Panc1 (cell line): ENCODE measurements at regions not wholly inside any gene's neighbourhood (a gene's known extent, or its start where the extent isn't known, plus 50 kb on each side); places are given as distances from the start of the nearest gene placed in this dataset.
"Not testable (repeated sequence)": the region's sequence is repeated elsewhere in the genome, so short reads cannot be mapped to it uniquely, and the experiment has no call there.

Source experiments
- ATAC-seq: fragments of 200-7000 bp; cut with Tn5 transposase; 2 replicates; pipeline ENCODE4 v1.9.1; 2020; ENCODE audit warnings: mild to moderate bottlenecking, moderate library complexity
- BruUV-seq: library from RNA; stranded (reverse); fragments of 400-500 nt; replicated peaks from 2 replicates; lab custom pipeline; 2021; lab: Mats Ljungman, UMichigan
- CTCF ChIA-PET: fragments of 300-600 bp; sonication (Branson Sonifier 250); formaldehyde crosslinking; loops from one replicate; lab custom pipeline; 2022; ENCODE audit warnings: antibody characterized with exemption; lab: Charles Lee
- POLR2A ChIA-PET: fragments of 300-600 bp; sonication (Branson Sonifier 250); formaldehyde crosslinking; loops from one replicate; lab custom pipeline; 2022; ENCODE audit warnings: antibody characterized with exemption; lab: Charles Lee
- DNase-seq: peaks from one replicate; pipeline ENCODE4 v3.0.0-alpha.2; 2010; ENCODE audit warnings: low read depth, low spot score
- H3K27ac ChIP-seq: 2 replicates; pipeline ENCODE4 v1.5.1; 2011; ENCODE audit warnings: mild to moderate bottlenecking, low read length, inconsistent platforms
- H3K27me3 ChIP-seq: fragments of 200-500 bp; sonication (Bioruptor generic); 2 replicates; pipeline ENCODE4 v1.6.0; 2014; ENCODE audit warnings: low read length, inconsistent platforms; ENCODE audit not compliant: control insufficient read depth, insufficient read depth
- H3K36me3 ChIP-seq: fragments of 200-500 bp; sonication (Bioruptor generic); 2 replicates; pipeline ENCODE4 v1.5.1; 2014; ENCODE audit warnings: inconsistent platforms, mild to moderate bottlenecking, low read length, moderate library complexity; ENCODE audit not compliant: control insufficient read depth, insufficient read depth
- H3K4me1 ChIP-seq: 2 replicates; pipeline ENCODE4 v1.5.1; 2011; ENCODE audit warnings: inconsistent platforms, mild to moderate bottlenecking, low read length, moderate library complexity; ENCODE audit not compliant: control insufficient read depth, insufficient read depth
- H3K4me3 ChIP-seq, 2 experiments: 2 replicates each; pipeline ENCODE4 v1.5.1; 2011 to 2012; ENCODE audit warnings: low read depth in 2 of 2, low read length in 2 of 2, mild to moderate bottlenecking in 2 of 2, inconsistent platforms in 1 of 2, moderate library complexity in 1 of 2
- H3K9me3 ChIP-seq: fragments of 200-500 bp; sonication (Bioruptor generic); 2 replicates; pipeline ENCODE4 v1.5.1; 2014; ENCODE audit warnings: low read depth, mild to moderate bottlenecking, inconsistent platforms, low read length, moderate library complexity; ENCODE audit not compliant: control insufficient read depth, insufficient read depth
- POLR2AphosphoS5 ChIP-seq: IDR thresholded peaks from 2 replicates; pipeline ENCODE4 v1.6.1; 2012; ENCODE audit warnings: mild to moderate bottlenecking, low read depth, low read length, moderate library complexity
- REST ChIP-seq, 2 experiments: IDR thresholded peaks; 2 replicates each; pipeline ENCODE4 v1.6.1; 2011 to 2012; ENCODE audit warnings: low read depth in 2 of 2, control low read depth in 1 of 2, low read length in 1 of 2, mild to moderate bottlenecking in 1 of 2, moderate library complexity in 1 of 2; ENCODE audit not compliant: insufficient read depth in 1 of 2
- SIN3A ChIP-seq: IDR thresholded peaks from 2 replicates; pipeline ENCODE4 v1.6.1; 2012; ENCODE audit warnings: low read depth, mild to moderate bottlenecking, low read length, moderate library complexity, borderline replicate concordance; ENCODE audit not compliant: insufficient read depth
- TCF7L2 ChIP-seq: IDR thresholded peaks from 2 replicates; pipeline ENCODE4 v1.6.1; 2011; ENCODE audit warnings: mild to moderate bottlenecking, low read depth, low read length, inconsistent platforms
- in situ Hi-C: cut with HindIII; loops from 2 replicates; pipeline ENCODE4 v1.10.0; 2016; ENCODE audit warnings: low sequenced_read_pairs, low pct_unique_long_range_greater_than_20kb
- intact Hi-C: fragments of 100-400 bp; cut with micrococcal nuclease; formaldehyde crosslinking; loops from one replicate; pipeline ENCODE4 v1.10.0; 2022; ENCODE audit not compliant: unreplicated experiment
- TF ChIP-seq, protein P1 (sequence below): fragments of 450-650 bp; IDR thresholded peaks from 2 replicates; pipeline ENCODE4 v1.5.1; 2017; ENCODE audit warnings: mild to moderate bottlenecking

DNA sequence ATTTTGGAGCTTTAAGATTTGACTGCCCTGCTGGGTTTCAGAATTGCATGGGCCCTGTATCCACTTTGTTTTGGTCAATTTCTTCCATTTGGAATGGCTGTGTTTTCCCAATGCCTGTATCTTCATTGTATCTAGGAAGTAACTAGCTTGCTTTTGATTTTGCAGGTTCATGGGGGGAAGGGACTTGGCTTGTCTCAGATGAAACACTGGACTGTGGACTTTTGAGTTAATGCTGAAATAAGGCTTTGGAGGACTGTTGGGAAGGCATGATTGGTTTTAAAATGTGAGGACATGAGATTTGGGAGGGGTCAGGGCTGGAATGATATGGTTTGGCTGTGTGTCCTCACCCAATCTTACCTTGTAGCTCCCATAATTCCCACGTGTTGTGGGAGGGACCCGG, 245.2 kb upstream of the FOXP2 start:
- H3K4me3 ChIP-seq, BruUV-seq, H3K27me3 ChIP-seq, POLR2A ChIA-PET, H3K9me3 ChIP-seq, H3K4me1 ChIP-seq, H3K27ac ChIP-seq, in situ Hi-C loops, CTCF ChIA-PET, DNase-seq, intact Hi-C loops, H3K36me3 ChIP-seq, ATAC-seq: not testable (repeated sequence)

DNA sequence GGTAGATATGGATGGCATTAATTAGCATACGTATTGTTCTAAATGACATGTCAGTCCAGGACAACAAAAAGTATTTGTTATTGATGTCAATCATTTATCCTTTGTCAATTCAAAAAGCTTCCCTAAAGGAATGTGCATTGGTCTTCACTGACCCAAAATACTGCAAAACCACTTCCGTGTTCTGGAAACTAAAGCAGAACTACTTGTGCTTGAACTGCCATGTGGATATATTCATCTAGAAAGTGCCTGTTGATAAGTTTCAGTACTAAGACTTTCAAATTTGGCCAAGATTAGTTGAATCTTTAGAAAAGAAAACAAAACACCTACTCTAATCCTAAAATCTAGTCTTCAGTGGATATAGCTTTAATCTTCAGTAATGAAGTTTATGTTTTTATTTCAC, 242.1 kb upstream of the PPP1R3A start:
- CTCF ChIA-PET, result no interaction called here
- intact Hi-C loops, result no loop called here
- Histone ChIP-seq H3K27ac (no peak overlapping the region), H3K9me3 (no peaks in the 10 kb centered on the region), H3K27me3 (no peaks in the 10 kb centered on the region), H3K36me3 (no peaks in the 10 kb centered on the region), H3K4me1 (no peaks in the 10 kb centered on the region), H3K4me3 (no peak overlapping the region)
- POLR2A ChIA-PET, result no interaction called here
- TF ChIP-seq SIN3A (no peak), TCF7L2 (no peak), POLR2AphosphoS5 (no peak)
- ATAC-seq (no peak), DNase-seq (no peak)
- in situ Hi-C loops, result no loop called here
- no TSS peak for BruUV-seq

GRCh38 chr7:114158854-114159253, 240.0 kb upstream of the PPP1R3A start:
- intact Hi-C loops (no loop called here), in situ Hi-C loops (no loop called here)
- ChIA-PET CTCF (no interaction called here), POLR2A (no interaction called here)
- TF ChIP-seq SIN3A (no peak), POLR2AphosphoS5 (no peak), TCF7L2 (no peak), REST (IDR thresholded peaks at IDR 0.05; ENCODE audit: insufficient read depth in 1 of 2, low read depth in 2 of 2, low read length in 1 of 2) (no peak)
- TF ChIP-seq, protein P1, sequence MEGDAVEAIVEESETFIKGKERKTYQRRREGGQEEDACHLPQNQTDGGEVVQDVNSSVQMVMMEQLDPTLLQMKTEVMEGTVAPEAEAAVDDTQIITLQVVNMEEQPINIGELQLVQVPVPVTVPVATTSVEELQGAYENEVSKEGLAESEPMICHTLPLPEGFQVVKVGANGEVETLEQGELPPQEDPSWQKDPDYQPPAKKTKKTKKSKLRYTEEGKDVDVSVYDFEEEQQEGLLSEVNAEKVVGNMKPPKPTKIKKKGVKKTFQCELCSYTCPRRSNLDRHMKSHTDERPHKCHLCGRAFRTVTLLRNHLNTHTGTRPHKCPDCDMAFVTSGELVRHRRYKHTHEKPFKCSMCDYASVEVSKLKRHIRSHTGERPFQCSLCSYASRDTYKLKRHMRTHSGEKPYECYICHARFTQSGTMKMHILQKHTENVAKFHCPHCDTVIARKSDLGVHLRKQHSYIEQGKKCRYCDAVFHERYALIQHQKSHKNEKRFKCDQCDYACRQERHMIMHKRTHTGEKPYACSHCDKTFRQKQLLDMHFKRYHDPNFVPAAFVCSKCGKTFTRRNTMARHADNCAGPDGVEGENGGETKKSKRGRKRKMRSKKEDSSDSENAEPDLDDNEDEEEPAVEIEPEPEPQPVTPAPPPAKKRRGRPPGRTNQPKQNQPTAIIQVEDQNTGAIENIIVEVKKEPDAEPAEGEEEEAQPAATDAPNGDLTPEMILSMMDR, result no peak
- Histone ChIP-seq H3K9me3 (no peaks in the 10 kb centered on the region), H3K27me3 (no peaks in the 10 kb centered on the region), H3K4me3 (no peak overlapping the region), H3K27ac (no peak overlapping the region), H3K4me1 (no peaks in the 10 kb centered on the region), H3K36me3 (no peaks in the 10 kb centered on the region)
- DNase-seq (no peak), ATAC-seq (no peak)
- no TSS peak for BruUV-seq
